ENCODE measurements at regions not wholly inside any gene's neighbourhood (a gene's known extent, or its start where the extent isn't known, plus 50 kb on each side); places are given as distances from the start of the nearest gene placed in this dataset.

- no peak for TF ChIP-seq ZNF219 (CRISPR knock-in tag; IDR thresholded peaks at IDR 0.05; ENCODE audit: borderline replicate concordance)
- no peak for TF ChIP-seq ZNF138 (CRISPR knock-in tag; conservative IDR thresholded peaks at IDR 0.05)
- TF ChIP-seq FOXK1 (CRISPR knock-in tag; IDR thresholded peaks at IDR 0.05) = no peak
- no peak for TF ChIP-seq E2F5 (CRISPR knock-in tag; IDR thresholded peaks at IDR 0.05)
- TF ChIP-seq ZNF396 (CRISPR knock-in tag; IDR thresholded peaks at IDR 0.05; ENCODE audit: borderline replicate concordance) = no peak
- no peak for TF ChIP-seq JAZF1 (CRISPR knock-in tag; IDR thresholded peaks at IDR 0.05)
- TF ChIP-seq TP53 (CRISPR knock-in tag; IDR thresholded peaks at IDR 0.05) = no peak
- TF ChIP-seq CREB1 (CRISPR knock-in tag; IDR thresholded peaks at IDR 0.05) = no peak
- TF ChIP-seq CTCF (IDR thresholded peaks at IDR 0.05) = no peak
- TF ChIP-seq PRDM15 (CRISPR knock-in tag; IDR thresholded peaks at IDR 0.05) = no peak
- TF ChIP-seq PREB (CRISPR knock-in tag; IDR thresholded peaks at IDR 0.05; ENCODE audit: borderline replicate concordance) = no peak
- no peak for TF ChIP-seq NR1H2 (CRISPR knock-in tag; IDR thresholded peaks at IDR 0.05)
- TF ChIP-seq GRHL2 (CRISPR knock-in tag; IDR thresholded peaks at IDR 0.05; ENCODE audit: insufficient replicate concordance, severe bottlenecking) = no peak
- TF ChIP-seq ZNF232 (CRISPR knock-in tag; IDR thresholded peaks at IDR 0.05) = no peak
- TF ChIP-seq ATF1 (CRISPR knock-in tag; IDR thresholded peaks at IDR 0.05) = no peak
- TF ChIP-seq USF2 (CRISPR knock-in tag; IDR thresholded peaks at IDR 0.05) = no peak
Observed at GRCh38 chr12:82176026-82176425, 182.2 kb downstream of the CCDC59 start (continued).

GRCh38 chr12:82174936-82175335, 183.3 kb downstream of the CCDC59 start:
- ChIA-PET POLR2A (no interaction called here), CTCF (interaction anchor here (1.6 kb wide), 1 partner anchor 183 kb away, joined by 3 read pairs; the partner anchor contains the start of genes CCDC59 and METTL25)
- TF ChIP-seq FOXJ3 (CRISPR knock-in tag; IDR thresholded peaks at IDR 0.05; ENCODE audit: borderline replicate concordance) = no peak

More at GRCh38 chr12:82174936-82175335, 183.3 kb downstream of the CCDC59 start:
- Mint-ChIP-seq H3K9me3 (no peaks in the 10 kb centered on the region), H3K27ac (no peak overlapping the region), H3K36me3 (no peaks in the 10 kb centered on the region), H3K4me3 (no peak overlapping the region), H3K27me3 (ENCODE audit: low read depth) (no peaks in the 10 kb centered on the region), H3K4me1 (peaks cover 20% of the 10 kb centered on the region)
- no peak for DNase-seq (ENCODE audit: low spot score)
- ATAC-seq = peak; percentile 70; the same call in 1 of the 2 replicates
